HL-60 (cell line): ENCODE measurements at regions not wholly inside any gene's neighbourhood (a gene's known extent, or its start where the extent isn't known, plus 50 kb on each side); places are given as distances from the start of the nearest gene placed in this dataset.

ENCODE experiments used
- DNase-seq, 2 experiments: peaks; one replicate each; pipeline ENCODE4 v3.0.0-alpha.2; 2010 to 2020; ENCODE audit warnings: low read depth in 1 of 2, low spot score in 1 of 2
- H3K27ac ChIP-seq: fragments of 250-450 bp; sonication (Bioruptor Pico); replicated peaks from 2 replicates; pipeline ENCODE4 v1.5.1; 2020; ENCODE audit warnings: mild to moderate bottlenecking, moderate library complexity
- H3K27me3 ChIP-seq: fragments of 250-450 bp; sonication (Bioruptor Pico); 2 replicates; pipeline ENCODE4 v1.5.1; 2021; ENCODE audit warnings: mild to moderate bottlenecking, moderate library complexity; ENCODE audit not compliant: insufficient read depth, poor library complexity, severe bottlenecking
- H3K4me3 ChIP-seq: replicated peaks from 2 replicates; pipeline ENCODE4 v1.5.1; 2011; ENCODE audit warnings: mild to moderate bottlenecking, control low read depth, low read length; ENCODE audit not compliant: insufficient read depth
- CTCF ChIP-seq: IDR thresholded peaks from one replicate; pipeline ENCODE4 v1.5.1; 2011; ENCODE audit warnings: low read length, control low read depth, inconsistent platforms; ENCODE audit not compliant: insufficient read depth
- GABPA ChIP-seq: IDR thresholded peaks from 2 replicates; pipeline ENCODE4 v1.6.1; 2012; ENCODE audit warnings: low read depth
- POLR2AphosphoS5 ChIP-seq: IDR thresholded peaks from 2 replicates; pipeline ENCODE4 v1.6.1; 2012; ENCODE audit warnings: low read depth
- REST ChIP-seq: IDR thresholded peaks from 2 replicates; pipeline ENCODE4 v1.6.1; 2012; ENCODE audit warnings: low read depth; ENCODE audit not compliant: insufficient replicate concordance
- SPI1 ChIP-seq: IDR thresholded peaks from 2 replicates; pipeline ENCODE4 v1.6.1; 2012; ENCODE audit warnings: low read depth, mild to moderate bottlenecking, borderline replicate concordance

GRCh38 chr3:66662894-66663293 is 162.1 kb upstream of the LRIG1 start:
- no peak for DNase-seq
- TF ChIP-seq REST (no peak), CTCF (no peak), GABPA (no peak), POLR2AphosphoS5 (no peak), SPI1 (no peak)
- no peak overlapping the region for H3K4me3 ChIP-seq
- H3K27ac ChIP-seq = no peak overlapping the region
- no peaks in the 10 kb centered on the region for H3K27me3 ChIP-seq

- Histone ChIP-seq H3K27ac (no peak overlapping the region), H3K4me3 (no peak overlapping the region), H3K27me3 (no peaks in the 10 kb centered on the region)
- DNase-seq = no peak
- no peak for TF ChIP-seq POLR2AphosphoS5
- TF ChIP-seq REST = no peak
- TF ChIP-seq CTCF = no peak
- no peak for TF ChIP-seq SPI1
- no peak for TF ChIP-seq GABPA
These were observed 164.3 kb upstream of the LRIG1 start for GRCh38 chr3:66665021-66665695.

GRCh38 chr3:66666362-66666761 is 165.5 kb upstream of the LRIG1 start:
- TF ChIP-seq POLR2AphosphoS5 (no peak), CTCF (no peak), GABPA (no peak), SPI1 (no peak), REST (no peak)
- Histone ChIP-seq H3K27me3 (no peaks in the 10 kb centered on the region), H3K27ac (no peak overlapping the region), H3K4me3 (no peak overlapping the region)
- DNase-seq = no peak
